ENCODE measurements at regions not wholly inside any gene's neighbourhood (a gene's known extent, or its start where the extent isn't known, plus 50 kb on each side); places are given as distances from the start of the nearest gene placed in this dataset.

GRCh38 chr18:77505499-77505898 lies 255.9 kb downstream of the GALR1 start:
- H3K4me3 ChIP-seq: no peak overlapping the region
- 89 to 97% methylated on average over 1 of the region's 1 CpG for WGBS, 2 donors (ENCODE audit: low coverage in 1 of 2)
- H3K4me1 ChIP-seq: no peaks in the 10 kb centered on the region
- intact Hi-C loops (cut with DNase I; ENCODE audit: low total_unique reads) (no loop called here), in situ Hi-C loops (cut with MboI; ENCODE audit: low pct_ligation_motif_present in 1 of 4, low pct_unique_long_range_greater_than_20kb in 1 of 4, low sequenced_read_pairs in 3 of 4) (no loop called here)
- no peaks in the 10 kb centered on the region for H3K27me3 ChIP-seq
- no peak for DNase-seq
- H3K36me3 ChIP-seq: no peaks in the 10 kb centered on the region
- H3K9me3 ChIP-seq: no peaks in the 10 kb centered on the region
- TF ChIP-seq EP300 (IDR thresholded peaks at IDR 0.05; ENCODE audit: low read depth): no peak
- no peak overlapping the region for H3K27ac ChIP-seq

- intact Hi-C loops (cut with DNase I; ENCODE audit: low total_unique reads): no loop called here
- WGBS, 2 donors (ENCODE audit: low coverage in 1 of 2): 73 to 76% methylated on average over 3 to 5 of the region's 5 CpGs
- TF ChIP-seq EP300 (IDR thresholded peaks at IDR 0.05; ENCODE audit: low read depth): no peak
- TF ChIP-seq CTCF (IDR thresholded peaks at IDR 0.05): no peak
- TF ChIP-seq POLR2AphosphoS5 (IDR thresholded peaks at IDR 0.05): no peak
- TF ChIP-seq POLR2A (IDR thresholded peaks at IDR 0.05): no peak
- no peak overlapping the region for H3K4me3 ChIP-seq
- H3K4me1 ChIP-seq: no peaks in the 10 kb centered on the region
- no peaks in the 10 kb centered on the region for H3K27me3 ChIP-seq
- no peaks in the 10 kb centered on the region for H3K36me3 ChIP-seq
- no peaks in the 10 kb centered on the region for H3K9me3 ChIP-seq
- in situ Hi-C loops (cut with MboI; ENCODE audit: low pct_ligation_motif_present in 1 of 4, low pct_unique_long_range_greater_than_20kb in 1 of 4, low sequenced_read_pairs in 3 of 4): no loop called here
- DNase-seq: no peak
- no peak overlapping the region for H3K27ac ChIP-seq
Measured at GRCh38 chr18:77512152-77512551, 262.5 kb downstream of the GALR1 start.

GRCh38 chr18:77517901-77518300 lies 268.3 kb downstream of the GALR1 start:
- intact Hi-C loops (cut with DNase I; ENCODE audit: low total_unique reads) (no loop called here), in situ Hi-C loops (cut with MboI; ENCODE audit: low pct_ligation_motif_present in 1 of 4, low pct_unique_long_range_greater_than_20kb in 1 of 4, low sequenced_read_pairs in 3 of 4) (no loop called here)
- Histone ChIP-seq H3K4me3 (no peak overlapping the region), H3K4me1 (no peaks in the 10 kb centered on the region), H3K36me3 (no peaks in the 10 kb centered on the region), H3K9me3 (no peaks in the 10 kb centered on the region), H3K27me3 (no peaks in the 10 kb centered on the region), H3K27ac (no peak overlapping the region)
- DNase-seq: no peak
- 85% methylated on average over 25 of the region's 25 CpGs; no CpG with 5 or more reads in 1 of the 2 donors for whole genome bisulfite sequencing, 2 donors (ENCODE audit: low coverage in 1 of 2)
- no peak for TF ChIP-seq EP300 (IDR thresholded peaks at IDR 0.05; ENCODE audit: low read depth)
- TF ChIP-seq POLR2AphosphoS5 (IDR thresholded peaks at IDR 0.05): no peak
- no peak for TF ChIP-seq CTCF (IDR thresholded peaks at IDR 0.05)
- TF ChIP-seq POLR2A (IDR thresholded peaks at IDR 0.05): no peak

DNA sequence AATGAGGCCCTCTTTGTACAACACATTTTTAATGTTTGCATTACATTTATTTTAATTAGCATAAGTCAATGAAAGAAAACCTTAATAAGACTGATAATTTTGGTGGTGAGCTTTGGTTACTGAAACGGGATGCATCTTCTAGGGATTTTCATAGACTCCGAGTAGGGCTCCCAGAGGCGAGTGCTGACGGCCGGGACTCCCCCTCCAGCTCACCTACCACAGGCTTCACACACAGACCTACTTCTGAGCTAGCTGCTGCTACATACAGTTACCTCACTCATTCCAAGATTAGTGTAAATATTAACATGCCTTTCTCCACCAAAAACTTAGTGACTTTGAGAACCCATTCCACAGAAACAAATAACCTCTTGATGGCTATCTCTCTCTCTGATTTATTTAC lies 271.1 kb downstream of the GALR1 start:
- intact Hi-C loops (cut with DNase I; ENCODE audit: low total_unique reads): no loop called here
- TF ChIP-seq CTCF (IDR thresholded peaks at IDR 0.05) (no peak), EP300 (IDR thresholded peaks at IDR 0.05; ENCODE audit: low read depth) (no peak), POLR2A (IDR thresholded peaks at IDR 0.05) (no peak), POLR2AphosphoS5 (IDR thresholded peaks at IDR 0.05) (no peak)
- no peaks in the 10 kb centered on the region for H3K36me3 ChIP-seq
- in situ Hi-C loops (cut with MboI; ENCODE audit: low pct_ligation_motif_present in 1 of 4, low pct_unique_long_range_greater_than_20kb in 1 of 4, low sequenced_read_pairs in 3 of 4): no loop called here
- no peak overlapping the region for H3K4me3 ChIP-seq
- 89 to 91% methylated on average over 5 of the region's 5 CpGs for WGBS, 2 donors (ENCODE audit: low coverage in 1 of 2)
- H3K9me3 ChIP-seq: no peaks in the 10 kb centered on the region
- DNase-seq: no peak
- no peaks in the 10 kb centered on the region for H3K27me3 ChIP-seq
- no peaks in the 10 kb centered on the region for H3K4me1 ChIP-seq
- H3K27ac ChIP-seq: no peak overlapping the region

DNA sequence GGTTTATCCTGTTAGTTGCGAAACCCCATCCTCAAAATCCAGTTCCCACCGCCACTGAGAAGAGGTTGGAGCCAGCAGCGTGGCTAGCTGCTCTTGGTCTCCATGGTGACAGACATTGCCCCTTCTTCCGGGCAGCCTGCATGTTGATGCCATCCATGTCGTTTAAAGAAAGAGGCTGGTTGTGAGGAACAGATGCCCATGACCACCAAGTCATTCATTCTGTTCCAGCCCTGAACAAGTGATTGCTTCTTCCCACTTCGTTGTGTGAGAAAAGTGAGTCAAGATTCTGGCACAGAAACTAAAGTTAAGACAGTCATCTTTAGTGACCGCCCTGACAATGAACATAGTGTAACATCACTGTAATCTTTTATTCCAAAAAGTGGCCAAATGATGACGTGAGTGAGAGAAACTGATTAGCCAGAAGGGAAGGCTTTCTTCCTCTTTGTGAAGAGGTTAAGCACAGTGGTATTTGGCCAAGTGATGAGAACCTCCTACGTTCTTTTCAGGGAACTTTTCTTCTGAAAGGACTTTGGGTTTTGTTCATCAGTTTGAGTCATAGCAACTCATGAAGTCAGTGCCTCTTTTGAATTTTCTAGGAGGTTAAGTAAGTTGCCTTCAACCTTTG lies 272.5 kb downstream of the GALR1 start:
- no peak for DNase-seq
- Histone ChIP-seq H3K36me3 (no peaks in the 10 kb centered on the region), H3K4me3 (no peak overlapping the region), H3K4me1 (no peaks in the 10 kb centered on the region), H3K27ac (no peak overlapping the region), H3K27me3 (no peaks in the 10 kb centered on the region), H3K9me3 (no peaks in the 10 kb centered on the region)
- TF ChIP-seq EP300 (IDR thresholded peaks at IDR 0.05; ENCODE audit: low read depth) (no peak), POLR2A (IDR thresholded peaks at IDR 0.05) (no peak), CTCF (IDR thresholded peaks at IDR 0.05) (no peak), POLR2AphosphoS5 (IDR thresholded peaks at IDR 0.05) (no peak)
- in situ Hi-C loops (cut with MboI; ENCODE audit: low pct_ligation_motif_present in 1 of 4, low pct_unique_long_range_greater_than_20kb in 1 of 4, low sequenced_read_pairs in 3 of 4) (no loop called here), intact Hi-C loops (cut with DNase I; ENCODE audit: low total_unique reads) (no loop called here)
- whole genome bisulfite sequencing, 2 donors (ENCODE audit: low coverage in 1 of 2): 72 to 73% methylated on average over 3 to 9 of the region's 9 CpGs
